ENCODE measurements at regions not wholly inside any gene's neighbourhood (a gene's known extent, or its start where the extent isn't known, plus 50 kb on each side); places are given as distances from the start of the nearest gene placed in this dataset.

- no peak for DNase-seq
These were observed 61.4 kb upstream of the ELK3 start for GRCh38 chr12:96132819-96133218.

- no peak for DNase-seq
These were observed 60.0 kb upstream of the ELK3 start for GRCh38 chr12:96134200-96134599.

GRCh38 chr12:96136161-96136560, 58.0 kb upstream of the ELK3 start:
- no peak for DNase-seq

- DNase-seq: no peak
These were observed 57.3 kb upstream of the ELK3 start for GRCh38 chr12:96136725-96137378.

GRCh38 chr12:96140174-96140573, 54.0 kb upstream of the ELK3 start:
- DNase-seq: no peak

- no peak for DNase-seq
These were observed 52.8 kb upstream of the ELK3 start for GRCh38 chr12:96141216-96141912.

DNA sequence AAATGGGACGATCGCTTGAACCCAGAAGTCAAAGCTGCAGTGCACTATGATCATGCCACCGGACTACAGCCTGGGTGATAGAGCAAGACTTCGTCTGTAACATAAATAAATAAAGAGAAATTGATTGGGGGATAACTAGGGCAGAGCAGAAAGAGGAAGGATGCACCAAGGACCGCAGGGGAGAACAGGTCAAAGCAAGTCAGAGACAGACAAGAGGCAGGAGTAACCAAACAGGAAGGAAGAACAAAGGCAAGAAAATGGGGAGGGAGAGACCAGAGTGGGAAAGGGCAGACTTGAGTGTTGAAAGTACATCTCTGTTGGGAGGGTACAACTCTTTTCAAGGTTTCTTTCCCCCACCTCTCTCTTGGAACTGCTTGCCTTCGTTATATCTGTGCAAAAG, 50.8 kb upstream of the ELK3 start:
- DNase-seq: no peak

DNA sequence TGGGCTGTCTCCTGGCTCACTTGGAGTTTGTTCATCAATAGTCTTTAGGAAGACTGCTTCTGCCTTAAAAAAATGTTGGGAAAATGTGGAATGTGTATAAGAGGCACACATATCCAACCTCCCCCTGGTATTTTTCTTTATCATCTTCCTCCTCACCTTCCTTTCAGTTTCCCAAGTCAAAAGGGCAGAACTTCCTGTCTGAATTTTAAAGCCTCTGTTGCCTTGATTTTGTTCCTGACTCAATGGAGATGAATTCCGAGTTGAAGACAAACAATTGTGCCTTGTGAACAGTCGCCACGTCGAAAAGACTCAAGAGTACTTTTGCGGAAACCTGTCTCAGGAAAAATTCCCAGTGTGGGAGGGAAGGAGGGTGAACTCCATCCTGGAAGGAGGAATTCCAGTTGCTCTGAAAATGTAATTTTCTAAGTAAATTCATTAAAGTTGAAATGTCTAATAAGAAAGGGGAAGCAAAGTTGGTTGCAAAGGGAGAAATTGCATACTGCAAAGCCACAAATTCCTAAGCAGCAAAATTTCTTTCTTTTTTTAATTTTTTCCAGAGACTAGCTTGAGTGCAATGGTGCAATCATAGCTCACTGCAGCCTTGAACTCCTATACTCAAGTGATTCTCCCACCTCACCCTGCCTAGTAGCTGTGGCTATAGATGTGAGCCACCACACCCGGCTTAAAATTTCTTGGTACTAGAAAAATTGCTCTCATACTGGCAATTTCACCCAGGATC, 50.2 kb upstream of the ELK3 start:
- DNase-seq: no peak

All from amygdala (tissue), 56 donors.